CD4-positive, alpha-beta T cell treated with Interleukin-21 for 1 hour (primary cell): ENCODE measurements at regions not wholly inside any gene's neighbourhood (a gene's known extent, or its start where the extent isn't known, plus 50 kb on each side); places are given as distances from the start of the nearest gene placed in this dataset.

Source experiments
- DNase-seq: peaks from one replicate; pipeline ENCODE4 v3.0.0-alpha.2; 2020

DNA sequence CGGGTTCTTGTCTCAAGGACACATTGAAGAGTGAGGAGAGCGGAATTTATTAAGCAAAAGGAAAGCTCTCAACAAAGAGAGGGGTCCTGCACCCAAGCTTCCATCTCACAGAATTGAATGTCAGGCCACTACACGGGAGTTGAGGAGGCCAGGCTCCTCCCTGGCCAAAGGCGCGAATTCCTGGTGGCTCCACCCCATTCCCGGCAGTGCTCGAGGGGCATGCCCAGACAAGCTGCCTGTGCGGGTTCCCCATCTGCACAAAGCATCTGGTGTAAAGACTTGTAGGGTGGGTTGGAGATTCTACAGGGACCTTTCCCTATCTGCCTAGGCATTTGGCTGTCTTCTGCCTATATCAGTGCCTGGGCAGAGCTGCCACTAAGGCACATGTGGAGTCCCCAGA lies 648.5 kb upstream of the PKN2 start:
- DNase-seq: no peak

DNA sequence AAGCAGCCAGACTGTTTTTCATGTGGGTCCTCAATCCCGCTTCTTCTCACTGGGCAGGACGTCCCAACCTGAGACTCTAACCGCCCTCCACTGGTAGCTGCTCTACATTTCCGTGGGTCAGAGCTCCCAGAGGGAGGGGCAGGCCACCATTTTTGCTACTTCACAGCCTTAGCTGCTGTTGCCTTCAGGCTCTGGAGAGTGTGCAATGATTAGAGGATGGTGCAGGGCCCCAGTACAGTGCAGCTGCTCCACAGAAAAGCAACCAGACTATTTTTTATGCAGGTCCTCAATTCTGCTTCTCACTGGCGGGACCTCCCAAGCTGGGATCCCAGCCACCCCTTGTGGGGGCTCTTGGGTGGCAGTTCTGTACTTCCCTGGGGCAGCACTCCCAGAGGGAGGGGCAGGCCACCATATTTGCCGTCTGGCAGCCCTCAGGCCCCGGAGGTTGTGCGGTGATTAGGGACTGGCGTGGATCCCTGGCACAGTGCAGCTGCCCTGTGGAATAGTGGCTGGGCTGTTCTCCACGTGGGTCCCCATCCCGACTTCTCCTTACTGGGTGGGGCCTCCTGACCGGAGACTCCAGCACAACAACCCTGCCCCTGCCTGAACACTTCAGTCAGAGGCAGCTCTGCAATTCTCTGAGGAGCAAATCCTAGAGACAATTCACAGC lies 647.6 kb upstream of the PKN2 start:
- no peak for DNase-seq

DNA sequence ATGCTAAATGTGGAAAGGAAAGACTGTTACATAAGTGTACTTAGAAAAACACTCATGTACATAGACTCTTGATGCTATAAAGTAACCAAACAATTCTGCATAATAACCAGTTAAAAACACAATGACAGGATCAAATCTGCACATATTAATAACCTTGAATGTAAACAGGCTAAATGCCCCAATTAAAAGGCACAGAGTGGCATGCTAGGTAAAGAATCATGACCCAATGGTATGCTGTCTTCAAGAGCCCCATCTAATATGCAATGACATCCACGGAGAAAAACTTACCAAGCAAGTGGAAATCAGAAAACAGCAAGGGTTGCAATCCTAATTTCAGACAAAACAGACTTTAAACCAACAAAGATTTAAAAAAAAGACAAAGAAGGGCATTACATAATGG lies 644.8 kb upstream of the PKN2 start:
- DNase-seq: no peak

DNA sequence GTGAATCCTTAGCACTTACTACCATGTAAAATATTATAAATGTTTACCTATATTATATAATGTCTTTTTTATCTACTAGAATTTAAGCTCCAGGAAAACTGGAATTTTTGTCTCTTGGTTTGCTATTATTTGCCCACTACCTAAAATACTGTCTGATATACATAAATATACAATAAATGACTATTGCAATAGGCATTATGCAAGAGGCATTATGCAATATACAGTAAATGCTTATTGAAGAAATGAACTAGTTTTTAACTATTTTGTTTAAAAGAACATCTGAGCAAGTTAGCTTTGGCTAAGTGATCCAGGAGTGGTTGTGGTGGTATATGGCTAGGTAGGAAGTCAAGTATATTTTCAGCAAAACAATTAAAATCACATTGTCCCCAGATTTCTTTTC lies 640.2 kb upstream of the PKN2 start:
- DNase-seq: no peak

DNA sequence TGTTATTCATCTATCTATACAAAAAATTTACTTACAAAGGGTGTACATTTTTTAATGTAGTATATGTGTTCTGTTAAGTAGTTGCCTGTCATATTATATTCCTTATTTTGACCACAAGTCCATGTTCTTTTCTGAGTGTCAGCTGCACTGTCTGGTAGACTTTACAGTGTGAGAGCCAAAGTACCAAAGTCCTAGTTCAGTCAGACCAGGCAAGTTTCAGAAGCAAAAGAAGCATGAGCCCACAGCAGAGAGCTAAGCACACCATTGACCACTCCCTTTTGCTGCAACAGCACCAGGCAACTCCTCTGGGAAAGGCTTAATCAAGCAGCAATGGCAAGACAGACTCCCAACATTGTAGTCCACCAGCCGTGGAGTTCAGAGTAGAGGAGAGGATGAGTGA lies 631.9 kb upstream of the PKN2 start:
- no peak for DNase-seq

DNA sequence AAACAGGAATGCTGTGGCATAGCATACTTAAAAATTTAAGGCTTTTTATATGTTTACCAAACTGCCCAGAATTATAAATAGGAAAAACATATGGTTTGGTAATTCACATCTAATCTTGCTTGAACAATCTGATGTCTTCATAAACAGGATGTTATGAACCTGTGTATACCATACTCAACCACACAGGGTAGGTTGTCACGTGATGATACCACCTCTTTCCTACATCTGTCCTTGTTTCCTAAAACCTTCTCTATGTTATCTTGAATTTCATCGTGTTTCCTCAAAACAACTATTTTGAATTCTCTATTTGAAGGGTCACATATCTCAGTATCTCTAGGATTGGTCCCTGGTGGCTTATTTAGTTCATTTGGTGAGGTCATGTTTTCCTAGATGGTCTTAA lies 631.0 kb upstream of the PKN2 start:
- DNase-seq: no peak

DNA sequence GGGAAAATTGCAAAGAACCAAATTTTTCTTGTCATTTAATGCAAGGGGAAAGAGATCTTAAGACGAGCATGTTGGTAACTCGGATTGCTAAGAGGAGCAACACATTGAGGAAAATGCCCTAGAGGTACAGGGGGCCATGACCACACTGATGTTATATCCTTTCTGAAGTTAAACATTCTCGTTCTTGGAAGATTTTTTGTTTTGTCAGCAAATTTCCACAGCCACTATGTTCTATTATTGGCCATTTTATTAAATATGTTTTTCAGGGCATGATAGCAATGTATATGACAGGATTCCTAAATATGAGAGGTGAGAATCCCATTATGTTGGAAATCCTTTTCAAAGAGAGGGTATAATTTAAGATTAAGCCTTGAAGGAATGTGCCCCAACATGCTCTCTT lies 627.2 kb upstream of the PKN2 start:
- no peak for DNase-seq

DNA sequence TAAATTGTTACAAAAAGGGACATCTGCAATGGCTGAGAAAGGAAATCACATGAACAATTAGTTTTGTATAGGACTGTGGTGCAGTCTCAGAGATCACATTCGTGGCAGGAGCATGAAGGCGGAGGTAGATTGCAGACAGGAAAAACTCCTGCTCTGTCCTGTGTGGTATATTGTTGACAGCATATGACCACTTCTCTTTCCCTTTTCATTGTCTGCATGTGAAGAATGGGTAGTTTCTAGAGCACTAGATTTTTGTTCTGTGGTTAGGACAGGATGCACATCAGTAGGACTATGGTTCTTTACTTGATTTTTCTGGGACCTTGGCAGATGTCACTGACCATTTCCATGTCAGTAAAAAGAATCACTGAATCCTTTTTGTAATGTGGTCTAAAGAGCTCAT lies 625.9 kb upstream of the PKN2 start:
- DNase-seq: no peak

DNA sequence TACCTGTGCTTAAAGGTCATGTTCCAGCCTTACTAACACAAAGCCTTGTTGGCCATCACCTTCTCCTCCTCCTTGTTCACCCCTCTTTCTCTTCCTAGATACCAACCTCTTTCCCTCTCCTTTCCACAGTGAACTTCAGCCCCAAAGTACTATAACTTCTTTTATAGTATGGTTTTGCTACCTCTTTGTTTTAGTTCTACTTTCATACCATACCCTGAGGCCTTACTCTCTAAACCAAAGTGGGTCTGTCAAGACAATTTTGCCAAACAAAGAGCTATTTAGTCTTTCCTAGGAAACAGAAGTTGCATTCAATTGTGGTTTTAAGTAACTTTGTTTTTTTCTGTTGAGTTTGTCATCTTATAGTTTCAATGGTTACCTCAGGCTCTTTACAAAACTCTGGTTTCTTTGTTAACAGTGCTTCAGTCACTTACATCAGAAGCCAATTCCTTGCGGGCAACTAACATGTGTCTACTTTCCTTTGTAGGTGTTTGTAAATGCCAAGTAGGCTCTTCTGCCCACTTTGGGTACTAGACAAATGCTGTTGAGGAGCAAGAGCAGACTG lies 623.9 kb upstream of the PKN2 start:
- DNase-seq: no peak

DNA sequence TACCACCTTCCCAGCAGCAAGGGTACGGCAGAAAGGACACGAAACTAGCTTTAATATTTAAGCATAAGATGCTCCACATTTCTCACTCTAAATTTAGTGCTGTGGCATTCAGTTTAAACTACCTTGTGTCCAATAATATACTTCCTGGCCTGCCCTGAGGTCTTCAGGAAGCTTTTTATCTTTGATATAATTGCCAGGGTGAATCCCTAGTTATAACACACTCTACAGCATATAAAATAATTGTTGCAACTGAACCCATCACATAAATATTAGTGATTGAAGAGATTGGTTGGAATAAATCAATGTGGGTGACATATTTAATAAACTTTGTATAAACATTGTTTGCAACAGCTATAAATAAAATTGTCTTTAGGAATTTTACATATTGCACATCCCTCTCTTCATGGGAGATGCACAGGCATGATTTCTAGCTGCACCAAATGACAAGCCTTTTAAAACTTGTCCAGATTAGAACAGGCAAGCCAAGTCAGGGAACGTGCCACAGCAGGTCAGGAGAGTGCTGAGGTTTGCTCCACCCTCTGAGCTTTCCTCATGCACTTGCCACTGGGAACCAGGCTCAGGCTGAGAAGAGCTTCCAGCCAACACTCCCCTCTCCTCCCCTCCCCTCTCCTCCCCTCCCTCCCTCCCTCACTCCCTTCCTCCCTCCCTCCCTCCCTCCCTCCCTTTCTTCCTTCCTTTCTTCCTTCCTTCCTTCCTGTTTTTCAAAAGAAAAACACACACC lies 623.2 kb upstream of the PKN2 start:
- no peak for DNase-seq

DNA sequence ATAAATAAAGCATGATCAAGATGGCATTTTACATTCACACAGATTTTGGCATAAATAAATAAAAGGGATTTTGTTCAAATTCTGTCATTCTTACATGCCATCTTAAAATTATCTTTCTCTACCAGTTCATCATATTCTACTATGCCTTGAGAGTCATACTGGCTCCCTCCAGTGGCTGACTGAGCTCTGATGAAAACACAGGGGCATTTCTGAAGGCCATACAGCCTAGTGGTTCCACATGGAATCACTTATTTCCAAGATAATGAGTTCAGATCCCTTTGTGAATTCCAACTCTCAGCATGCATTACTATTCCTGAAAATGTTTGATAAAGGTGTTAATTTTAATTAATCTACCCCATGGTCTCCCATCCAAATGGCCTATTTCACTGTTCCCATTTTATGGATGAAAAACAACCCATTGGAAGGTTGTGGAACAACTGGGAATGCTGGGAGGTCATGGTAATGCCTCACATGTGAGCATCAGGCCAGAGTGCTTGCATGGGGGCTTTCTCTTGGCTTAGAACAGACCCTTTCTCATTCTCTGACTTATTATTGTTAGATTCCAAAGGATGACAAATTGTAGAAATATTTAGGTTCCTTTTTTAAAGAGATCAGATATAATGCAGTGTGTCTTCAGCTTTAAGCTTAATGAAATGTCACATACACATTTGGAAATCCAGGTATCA lies 622.4 kb upstream of the PKN2 start:
- DNase-seq: no peak

DNA sequence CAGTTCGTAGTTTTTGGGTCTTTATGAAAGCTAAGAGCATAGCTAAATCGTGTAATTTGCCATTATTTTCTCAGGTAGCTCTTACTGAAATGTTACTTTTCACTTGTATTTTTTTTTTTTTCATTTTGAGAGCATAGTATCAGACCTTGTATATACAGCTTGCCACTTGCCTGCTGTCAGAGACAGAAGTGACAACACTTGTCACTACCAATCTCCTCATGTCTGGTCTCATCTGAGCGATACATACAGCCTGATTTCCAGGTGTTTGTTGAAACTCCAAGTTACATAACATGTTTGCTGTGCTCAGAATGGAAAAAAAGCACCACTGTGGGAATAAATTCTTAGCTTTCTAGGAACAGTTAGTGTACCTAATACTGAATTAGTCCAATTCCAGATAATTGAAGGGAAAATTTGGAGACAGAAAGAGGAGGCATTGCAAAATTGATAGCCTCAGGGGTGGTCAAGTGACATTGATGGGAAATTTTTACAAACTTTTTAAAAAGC lies 621.4 kb upstream of the PKN2 start:
- DNase-seq: no peak

DNA sequence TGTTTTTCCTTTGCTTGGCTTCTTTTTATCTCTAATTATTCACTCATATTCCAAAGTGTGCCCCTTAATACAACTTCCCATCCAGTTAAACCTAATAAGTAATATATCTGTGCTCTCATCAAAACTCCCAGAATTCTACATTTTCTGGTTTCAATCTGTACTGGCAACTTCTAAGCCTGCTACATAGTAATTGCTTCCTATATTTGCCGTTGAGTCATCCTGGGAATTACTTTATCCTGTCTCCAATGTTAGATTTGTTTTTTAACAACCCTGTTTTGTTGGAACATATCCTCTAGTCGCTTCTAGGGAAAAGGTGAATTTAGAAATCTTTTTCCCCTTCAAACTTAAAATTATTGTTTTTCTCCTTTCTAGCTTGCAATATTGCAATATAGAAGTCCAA lies 620.5 kb upstream of the PKN2 start:
- DNase-seq: no peak

DNA sequence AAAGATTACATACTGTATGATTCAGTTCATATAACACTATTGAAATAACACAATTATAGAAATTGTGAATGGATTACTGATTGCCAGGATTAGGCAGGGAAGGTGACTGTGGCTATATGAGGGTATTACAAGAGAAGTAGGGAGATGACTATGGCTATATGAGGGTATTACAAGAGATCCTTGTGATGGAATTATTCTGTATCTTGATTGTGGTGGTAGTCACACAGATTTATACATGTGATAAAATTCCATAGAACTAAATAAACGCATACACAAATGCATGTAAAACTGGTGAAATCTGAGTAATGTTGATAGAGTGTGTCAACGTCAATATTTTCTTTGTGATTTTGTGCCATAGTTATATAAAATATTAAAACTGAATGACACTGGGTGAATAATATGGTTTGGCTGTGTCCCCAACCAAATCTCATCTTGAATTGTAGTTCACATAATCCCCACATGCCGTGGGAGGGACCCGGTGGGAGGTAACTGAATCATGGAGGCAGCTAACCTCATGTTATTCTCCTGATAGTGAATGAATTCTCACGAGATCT lies 615.6 kb upstream of the PKN2 start:
- DNase-seq: no peak

DNA sequence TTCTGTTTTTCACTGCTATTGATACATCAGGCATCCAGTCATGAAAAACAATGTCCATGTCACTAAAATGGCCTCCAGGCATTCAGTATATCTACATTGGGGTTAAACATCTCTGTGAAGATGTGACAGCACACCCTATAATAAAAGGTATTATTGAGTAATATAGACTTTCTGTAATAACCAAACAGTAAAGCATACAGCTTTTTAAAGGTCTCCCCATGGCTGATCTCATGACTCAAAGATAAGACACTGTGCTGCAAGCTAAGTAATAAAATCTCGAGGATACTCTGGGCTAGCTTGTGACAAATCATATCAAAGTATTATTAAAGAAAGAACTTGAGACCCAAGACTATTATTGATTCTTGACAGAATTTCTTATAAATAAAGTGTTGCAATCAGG lies 613.1 kb upstream of the PKN2 start:
- no peak for DNase-seq

DNA sequence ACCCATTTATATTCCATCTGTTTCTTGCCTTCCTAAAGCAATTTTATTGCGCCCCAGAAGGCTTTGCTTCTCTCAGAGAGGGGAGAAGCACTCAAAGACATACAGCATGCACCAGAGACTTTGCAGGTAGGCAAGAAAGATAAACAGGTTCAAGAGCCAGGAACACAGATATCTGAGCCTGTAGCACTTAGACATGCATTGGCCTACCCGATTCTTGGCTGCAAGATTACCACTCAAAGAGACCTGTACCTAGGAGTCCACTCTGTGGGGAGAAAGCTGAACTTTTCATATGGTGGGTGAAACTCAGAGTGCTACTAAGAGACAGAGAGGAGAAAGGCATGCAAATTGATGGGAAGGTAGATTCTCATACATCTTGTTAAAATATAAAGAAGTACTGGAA lies 609.4 kb upstream of the PKN2 start:
- no peak for DNase-seq

DNA sequence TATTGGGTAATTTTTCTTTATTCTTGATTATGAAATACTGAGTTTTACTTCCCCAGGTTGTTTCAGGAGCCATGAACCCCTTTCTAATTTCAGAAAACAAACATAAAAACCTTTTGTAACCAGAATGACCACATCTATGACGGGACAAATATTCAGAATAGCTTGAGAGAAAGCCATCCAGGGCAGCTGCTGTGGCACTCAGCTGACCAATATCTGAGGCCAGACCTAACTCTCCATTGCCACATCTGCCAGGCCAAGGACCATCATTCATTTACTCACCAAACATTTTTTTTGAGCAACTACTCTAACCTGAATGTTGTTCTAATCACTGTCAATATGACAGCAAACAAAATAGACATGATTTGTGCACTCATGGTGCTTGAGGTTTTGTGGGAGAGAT lies 608.3 kb upstream of the PKN2 start:
- no peak for DNase-seq

DNA sequence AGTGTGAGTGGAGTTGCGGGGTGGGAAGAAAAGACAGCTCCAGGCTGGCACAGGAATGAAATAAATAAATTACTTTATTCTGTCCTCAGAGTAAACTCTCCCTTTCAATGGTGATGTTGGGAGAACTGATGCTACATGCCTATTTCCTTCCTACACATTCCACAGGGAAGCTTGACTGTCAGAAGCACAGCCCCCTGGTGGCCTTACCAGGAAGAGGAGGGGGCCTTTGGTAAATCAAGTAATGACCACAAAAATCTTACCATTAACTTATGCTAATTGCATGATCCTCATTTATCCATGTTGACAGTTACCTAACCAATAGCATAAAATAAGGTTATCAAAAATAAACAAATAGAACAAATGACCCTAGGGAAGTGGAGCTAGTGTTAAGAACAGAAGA lies 605.0 kb upstream of the PKN2 start:
- no peak for DNase-seq

DNA sequence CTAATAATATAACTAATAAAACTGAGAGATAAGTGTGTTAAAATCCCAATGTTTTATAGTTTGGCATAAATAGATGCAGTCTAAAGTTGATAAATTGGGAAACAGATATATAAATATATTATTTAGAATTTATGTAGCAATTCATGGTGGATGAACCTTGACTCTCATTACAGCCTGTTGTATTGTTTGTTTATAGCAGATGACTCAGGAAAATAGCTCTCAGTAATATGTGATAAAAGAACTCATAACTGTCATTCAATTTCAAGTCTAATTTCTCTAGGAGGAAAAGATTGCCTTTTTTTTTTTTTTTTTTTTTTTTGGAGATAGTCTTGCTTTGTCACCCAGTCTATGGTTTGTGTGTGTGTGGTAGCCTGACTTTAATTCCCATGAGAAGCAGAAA lies 603.2 kb upstream of the PKN2 start:
- DNase-seq: no peak

DNA sequence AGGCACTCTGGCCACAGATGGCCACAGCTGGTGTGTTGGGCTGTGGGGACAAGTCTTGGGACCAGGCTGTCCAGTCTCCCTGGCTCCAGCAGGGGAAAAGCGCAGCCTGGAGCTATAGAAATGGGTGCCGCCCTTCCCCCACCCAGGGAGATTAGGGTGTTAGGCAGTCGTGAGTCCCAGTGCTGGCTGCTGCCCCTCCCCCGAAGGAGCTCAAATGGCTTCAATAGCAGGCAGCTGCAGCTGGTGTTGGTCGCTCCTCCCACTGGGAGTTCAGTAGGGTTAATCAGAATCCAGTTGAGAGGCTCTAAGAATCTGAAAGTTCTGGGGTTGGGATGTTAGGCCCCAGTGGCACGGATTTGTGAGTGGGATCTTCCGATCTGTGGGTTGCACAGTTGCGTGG lies 595.6 kb upstream of the PKN2 start:
- no peak for DNase-seq

DNA sequence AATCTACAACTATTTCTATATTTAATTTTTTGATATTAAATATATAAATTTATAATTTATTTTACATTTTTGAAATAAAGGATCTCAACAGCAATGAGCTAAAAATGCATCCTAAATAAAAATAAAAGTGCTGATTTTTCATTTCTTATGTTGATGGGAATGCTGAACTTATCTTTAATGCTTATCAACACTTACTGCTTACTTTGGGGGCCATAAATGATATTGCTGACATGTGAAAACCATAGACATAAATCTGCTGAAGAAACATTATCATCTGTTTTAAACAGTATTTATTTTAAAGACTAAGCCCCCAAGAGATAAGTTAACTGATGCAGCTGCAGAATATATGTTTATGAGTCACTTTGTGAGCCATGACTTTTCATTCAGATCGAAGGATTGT lies 594.1 kb upstream of the PKN2 start:
- no peak for DNase-seq

DNA sequence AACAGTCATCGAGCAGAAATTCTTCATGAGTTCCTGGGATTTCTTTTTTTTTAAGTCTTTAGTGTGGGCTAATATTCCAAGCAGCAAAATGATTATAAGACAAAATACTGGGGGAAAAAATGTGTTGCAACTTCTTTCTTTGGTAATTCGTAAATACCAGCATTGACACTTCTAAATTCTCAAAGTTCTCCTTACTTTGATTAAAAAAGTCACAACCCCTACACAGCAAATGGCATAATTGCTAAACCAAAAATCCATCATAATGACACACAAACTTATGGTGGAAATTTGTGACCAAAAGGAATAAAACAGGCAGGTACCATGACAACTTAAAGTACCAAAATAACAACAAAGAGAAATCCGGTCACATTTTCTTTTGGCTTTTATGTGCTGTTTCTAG lies 585.2 kb upstream of the PKN2 start:
- DNase-seq: no peak

DNA sequence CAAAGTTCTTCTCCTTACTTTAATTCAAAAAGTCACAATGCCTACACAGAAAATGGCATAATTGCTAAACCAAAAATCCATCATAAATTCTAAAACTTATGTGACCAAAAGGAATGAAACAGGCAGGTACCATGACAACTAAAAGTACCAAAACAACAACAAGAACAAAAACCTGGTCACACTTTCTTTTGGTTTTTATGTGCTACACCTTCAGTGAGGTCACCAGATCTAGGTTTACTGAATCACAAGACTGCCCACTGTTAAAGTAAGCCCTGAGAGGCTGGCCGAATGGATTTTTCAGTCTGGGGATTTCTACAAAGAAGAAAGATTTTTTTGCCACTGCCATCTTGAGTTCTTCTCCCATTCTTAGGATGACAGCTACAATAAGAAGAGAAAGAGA lies 583.0 kb upstream of the PKN2 start:
- no peak for DNase-seq

DNA sequence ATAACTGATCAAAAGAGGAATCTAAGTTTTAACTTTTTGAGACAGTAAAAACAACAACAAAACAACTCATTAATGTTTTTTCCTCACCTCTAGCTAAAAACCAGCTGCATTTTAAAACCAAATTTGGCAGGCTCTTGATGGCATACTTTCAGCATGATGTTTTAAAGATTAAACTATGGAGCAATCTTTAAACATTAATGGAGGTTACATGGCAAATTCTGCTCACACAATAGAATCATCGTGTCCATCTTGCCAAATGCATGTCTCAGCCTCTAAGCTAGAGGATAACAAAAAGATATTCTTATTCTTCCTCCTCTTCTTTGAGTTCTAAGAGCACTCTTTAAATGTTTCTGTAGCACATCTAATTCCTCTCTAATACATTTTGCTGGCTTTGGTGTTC lies 579.8 kb upstream of the PKN2 start:
- DNase-seq: no peak
